WTC11 (cell line): ENCODE measurements at regions not wholly inside any gene's neighbourhood (a gene's known extent, or its start where the extent isn't known, plus 50 kb on each side); places are given as distances from the start of the nearest gene placed in this dataset.

Experiments
- ETV6 ChIP-seq: sonication (generic); formaldehyde crosslinking; IDR thresholded peaks from 2 replicates; pipeline ENCODE4 v1.8.1; 2022; ENCODE audit warnings: mild to moderate bottlenecking, missing genetic modification reagents
- FOXK1 ChIP-seq: sonication (generic); formaldehyde crosslinking; IDR thresholded peaks from 2 replicates; pipeline ENCODE4 v1.8.0; 2022; ENCODE audit warnings: mild to moderate bottlenecking, moderate library complexity, missing genetic modification reagents
- NR3C1 ChIP-seq: sonication (generic); formaldehyde crosslinking; conservative IDR thresholded peaks from 2 replicates; pipeline ENCODE4 v1.8.1; 2023; ENCODE audit warnings: low read depth, mild to moderate bottlenecking, missing genetic modification reagents
- USF1 ChIP-seq: sonication (generic); formaldehyde crosslinking; IDR thresholded peaks from 2 replicates; pipeline ENCODE4 v1.8.0; 2022; ENCODE audit warnings: mild to moderate bottlenecking, missing genetic modification reagents

GRCh38 chrX:121755541-121755940 lies 708.1 kb downstream of the GLUD2 start:
- no peak for TF ChIP-seq NR3C1
- TF ChIP-seq USF1 (CRISPR knock-in tag) = no peak
- TF ChIP-seq FOXK1 = no peak
- no peak for TF ChIP-seq ETV6 (CRISPR knock-in tag)
